SK-MEL-5 (cell line): ENCODE measurements at regions not wholly inside any gene's neighbourhood (a gene's known extent, or its start where the extent isn't known, plus 50 kb on each side); places are given as distances from the start of the nearest gene placed in this dataset.

Experiments used
- DNase-seq: peaks from one replicate; pipeline ENCODE4 v3.0.0-alpha.2; 2016; ENCODE audit warnings: low read depth, low spot score
- in situ Hi-C: cut with HindIII; loops from 2 replicates; pipeline ENCODE4 v1.10.0; 2016; ENCODE audit warnings: low sequenced_read_pairs, high pct_unique_total_duplicates, low pct_unique_long_range_greater_than_20kb

GRCh38 chr18:78583739-78584458 is 395.7 kb upstream of the SALL3 start:
- in situ Hi-C loops: no loop called here
- DNase-seq: no peak

GRCh38 chr18:78584459-78585022 is 395.1 kb upstream of the SALL3 start:
- DNase-seq: no peak
- in situ Hi-C loops: no loop called here

- in situ Hi-C loops: no loop called here
- DNase-seq: no peak
Observed at GRCh38 chr18:78586586-78586985, 393.0 kb upstream of the SALL3 start.

- DNase-seq: no peak
- in situ Hi-C loops: no loop called here
Observed at GRCh38 chr18:78587096-78587495, 392.5 kb upstream of the SALL3 start.

GRCh38 chr18:78587626-78588600 is 391.7 kb upstream of the SALL3 start:
- DNase-seq: no peak
- in situ Hi-C loops: no loop called here

GRCh38 chr18:78589916-78590437 is 389.6 kb upstream of the SALL3 start:
- in situ Hi-C loops: no loop called here
- DNase-seq: no peak

- no peak for DNase-seq
- in situ Hi-C loops: no loop called here
Observed at GRCh38 chr18:78595453-78595852, 384.2 kb upstream of the SALL3 start.

- DNase-seq: no peak
Observed at GRCh38 chr18:78595924-78596573, 383.6 kb upstream of the SALL3 start.

GRCh38 chr18:78596794-78597345 is 382.7 kb upstream of the SALL3 start:
- in situ Hi-C loops: no loop called here
- DNase-seq: no peak

More at GRCh38 chr18:78595924-78596573, 383.6 kb upstream of the SALL3 start:
- in situ Hi-C loops: no loop called here

GRCh38 chr18:78601349-78601748 is 378.3 kb upstream of the SALL3 start:
- DNase-seq: peak; percentile 17
- in situ Hi-C loops: no loop called here

GRCh38 chr18:78601923-78602322 is 377.7 kb upstream of the SALL3 start:
- in situ Hi-C loops: no loop called here
- DNase-seq: no peak

GRCh38 chr18:78602430-78602829 is 377.2 kb upstream of the SALL3 start:
- in situ Hi-C loops: no loop called here
- no peak for DNase-seq

GRCh38 chr18:78603102-78603983 is 376.3 kb upstream of the SALL3 start:
- DNase-seq: no peak
- in situ Hi-C loops: no loop called here

- in situ Hi-C loops: no loop called here
- no peak for DNase-seq
Observed at GRCh38 chr18:78605255-78605654, 374.4 kb upstream of the SALL3 start.

GRCh38 chr18:78607221-78607620 is 372.4 kb upstream of the SALL3 start:
- in situ Hi-C loops: no loop called here
- no peak for DNase-seq

GRCh38 chr18:78607784-78608183 is 371.8 kb upstream of the SALL3 start:
- DNase-seq: no peak
- in situ Hi-C loops: no loop called here

- in situ Hi-C loops: no loop called here
- DNase-seq: no peak
Observed at GRCh38 chr18:78610179-78610578, 369.4 kb upstream of the SALL3 start.
